CD14-positive monocyte (primary cell): ENCODE measurements at regions not wholly inside any gene's neighbourhood (a gene's known extent, or its start where the extent isn't known, plus 50 kb on each side); places are given as distances from the start of the nearest gene placed in this dataset.

ENCODE experiments used
- DNase-seq, 3 donors: peaks; one replicate each; pipeline ENCODE4 v3.0.0-alpha.2; 2011 to 2022
- H2AFZ ChIP-seq: 2 replicates; pipeline ENCODE4 v1.6.0; 2012; ENCODE audit warnings: mild to moderate bottlenecking, low read depth, low read length, inconsistent platforms; ENCODE audit not compliant: insufficient read depth, poor library complexity, severe bottlenecking
- H3K27ac ChIP-seq, 2 donors: 1 replicate in 1 of 2; 2 replicates in 1 of 2; pipeline ENCODE4 v1.5.1; 2012 to 2013; ENCODE audit warnings: low read length in 2 of 2, control low read depth in 1 of 2, inconsistent platforms in 1 of 2, low read depth in 1 of 2, mild to moderate bottlenecking in 1 of 2
- H3K27me3 ChIP-seq, 2 donors: one replicate each; pipeline versions ENCODE4 v1.6.0 to v1.6.1; 2011 to 2013; ENCODE audit warnings: low read length in 2 of 2; ENCODE audit not compliant: control insufficient read depth in 2 of 2, insufficient read depth in 2 of 2
- H3K36me3 ChIP-seq, 2 donors: replicated peaks in 1 of 2; 1 replicate in 1 of 2; 2 replicates in 1 of 2; pipeline versions ENCODE4 v1.5.1 to v1.6.1; 2012 to 2013; ENCODE audit warnings: low read length in 2 of 2, control low read depth in 1 of 2, inconsistent platforms in 1 of 2, mild to moderate bottlenecking in 1 of 2; ENCODE audit not compliant: insufficient read depth in 2 of 2, control insufficient read depth in 1 of 2
- H3K4me1 ChIP-seq, 2 donors: 1 replicate in 1 of 2; 2 replicates in 1 of 2; pipeline versions ENCODE4 v1.5.1 to v1.6.1; 2012 to 2013; ENCODE audit warnings: low read length in 2 of 2, control low read depth in 1 of 2, inconsistent platforms in 1 of 2, mild to moderate bottlenecking in 1 of 2, moderate library complexity in 1 of 2; ENCODE audit not compliant: insufficient read depth in 2 of 2, control insufficient read depth in 1 of 2
- H3K4me2 ChIP-seq: replicated peaks from 2 replicates; pipeline ENCODE3; 2012; ENCODE audit warnings: low read length, moderate library complexity, mild to moderate bottlenecking; ENCODE audit not compliant: poor library complexity, severe bottlenecking; ENCODE audit errors: extremely low read depth
- H3K4me3 ChIP-seq, 3 experiments: fragments of 200-600 bp in 1 of 3; sonication (generic) in 1 of 3; replicated peaks in 1 of 3; 1 replicate in 2 of 3; 2 replicates in 1 of 3; pipeline ENCODE4 v1.5.1; 2011 to 2013; ENCODE audit warnings: low read length in 3 of 3, mild to moderate bottlenecking in 3 of 3, control low read depth in 2 of 3, low read depth in 2 of 3, inconsistent platforms in 1 of 3, moderate library complexity in 1 of 3
- H3K79me2 ChIP-seq: 2 replicates; pipeline ENCODE4 v1.6.0; 2012; ENCODE audit warnings: mild to moderate bottlenecking, control low read depth, inconsistent platforms, low read length, moderate library complexity; ENCODE audit not compliant: insufficient read depth
- H3K9ac ChIP-seq: 2 replicates; pipeline ENCODE4 v1.6.0; 2017; ENCODE audit warnings: low read length, mild to moderate bottlenecking; ENCODE audit not compliant: insufficient read depth, poor library complexity, severe bottlenecking
- H3K9me3 ChIP-seq, 2 donors: replicated peaks in 1 of 2; 1 replicate in 1 of 2; 2 replicates in 1 of 2; pipeline versions ENCODE4 v1.5.1 to v1.6.1; 2012 to 2013; ENCODE audit warnings: low read length in 2 of 2, control low read depth in 1 of 2; ENCODE audit not compliant: control insufficient read depth in 1 of 2, insufficient read depth in 1 of 2
- H4K20me1 ChIP-seq: 2 replicates; pipeline ENCODE4 v1.6.0; 2012; ENCODE audit warnings: mild to moderate bottlenecking, low read length, control low read depth, moderate library complexity; ENCODE audit not compliant: insufficient read depth
- H3K27ac Mint-ChIP-seq, 7 donors: one replicate each; pipeline ENCODE4 v1.8.0; 2020; ENCODE audit warnings: mild to moderate bottlenecking in 7 of 7, mixed read lengths in 7 of 7, moderate library complexity in 6 of 7, inconsistent platforms in 2 of 7
- H3K27me3 Mint-ChIP-seq, 3 donors: one replicate each; pipeline ENCODE4 v1.8.0; 2021 to 2022; ENCODE audit warnings: low read depth in 3 of 3, mild to moderate bottlenecking in 3 of 3, mixed read lengths in 3 of 3, moderate library complexity in 3 of 3, inconsistent platforms in 1 of 3
- H3K36me3 Mint-ChIP-seq, 2 donors: one replicate each; pipeline ENCODE4 v1.8.0; 2020; ENCODE audit warnings: mixed read lengths in 2 of 2, inconsistent platforms in 1 of 2, mild to moderate bottlenecking in 1 of 2
- H3K4me1 Mint-ChIP-seq: one replicate; pipeline ENCODE4 v1.8.0; 2020; ENCODE audit warnings: mild to moderate bottlenecking, mixed read lengths
- H3K4me3 Mint-ChIP-seq, 2 donors: one replicate each; pipeline ENCODE4 v1.8.0; 2020; ENCODE audit warnings: mild to moderate bottlenecking in 2 of 2, mixed read lengths in 2 of 2, moderate library complexity in 1 of 2
- H3K9me3 Mint-ChIP-seq, 7 donors: one replicate each; pipeline ENCODE4 v1.8.0; 2020 to 2022; ENCODE audit warnings: mixed read lengths in 7 of 7, mild to moderate bottlenecking in 6 of 7, moderate library complexity in 6 of 7, inconsistent platforms in 2 of 7
- WGBS: methylation state at CpG from one replicate; pipeline ENCODE4 v1.1.5; 2013; ENCODE audit warnings: missing lambda C conversion rate; ENCODE audit not compliant: insufficient coverage; 5-methylcytosine and 5-hydroxymethylcytosine counted together
- intact Hi-C, 2 donors: fragments of 100-400 bp; cut with micrococcal nuclease; formaldehyde crosslinking; loops; one replicate each; pipeline versions ENCODE4 v1.15.0 to v1.15.1; 2023
- TF ChIP-seq, protein P1 (sequence below): fragments of 200-600 bp; IDR thresholded peaks from one replicate; pipeline ENCODE4 v1.8.0; 2022; ENCODE audit warnings: antibody characterized with exemption, mild to moderate bottlenecking

GRCh38 chr12:107873223-107873622 is 98.7 kb downstream of the ASCL4 start:
- intact Hi-C loops, result no loop called here
- Histone ChIP-seq H3K79me2 (no peaks in the 10 kb centered on the region), H3K4me2 (no peak overlapping the region), H3K4me1 (no peaks in the 10 kb centered on the region), H3K27ac (no peak overlapping the region), H3K4me3 (no peak overlapping the region), H3K9ac (no peak overlapping the region), H3K27me3 (peaks cover 0 to 10% of the 10 kb centered on the region in 2 donors), H3K9me3 (no peaks in the 10 kb centered on the region), H4K20me1 (no peaks in the 10 kb centered on the region), H2AFZ (no peak overlapping the region), H3K36me3 (no peaks in the 10 kb centered on the region)
- Mint-ChIP-seq H3K27me3 (peaks cover 0 to 32% (median 4%) of the 10 kb centered on the region in 3 donors), H3K9me3 (no peaks in the 10 kb centered on the region), H3K4me1 (peaks cover 6% of the 10 kb centered on the region), H3K36me3 (no peaks in the 10 kb centered on the region), H3K4me3 (no peak overlapping the region), H3K27ac (no peak overlapping the region)
- DNase-seq, result no peak
- 72% methylated on average over 8 of the region's 14 CpGs for WGBS
- TF ChIP-seq, protein P1, sequence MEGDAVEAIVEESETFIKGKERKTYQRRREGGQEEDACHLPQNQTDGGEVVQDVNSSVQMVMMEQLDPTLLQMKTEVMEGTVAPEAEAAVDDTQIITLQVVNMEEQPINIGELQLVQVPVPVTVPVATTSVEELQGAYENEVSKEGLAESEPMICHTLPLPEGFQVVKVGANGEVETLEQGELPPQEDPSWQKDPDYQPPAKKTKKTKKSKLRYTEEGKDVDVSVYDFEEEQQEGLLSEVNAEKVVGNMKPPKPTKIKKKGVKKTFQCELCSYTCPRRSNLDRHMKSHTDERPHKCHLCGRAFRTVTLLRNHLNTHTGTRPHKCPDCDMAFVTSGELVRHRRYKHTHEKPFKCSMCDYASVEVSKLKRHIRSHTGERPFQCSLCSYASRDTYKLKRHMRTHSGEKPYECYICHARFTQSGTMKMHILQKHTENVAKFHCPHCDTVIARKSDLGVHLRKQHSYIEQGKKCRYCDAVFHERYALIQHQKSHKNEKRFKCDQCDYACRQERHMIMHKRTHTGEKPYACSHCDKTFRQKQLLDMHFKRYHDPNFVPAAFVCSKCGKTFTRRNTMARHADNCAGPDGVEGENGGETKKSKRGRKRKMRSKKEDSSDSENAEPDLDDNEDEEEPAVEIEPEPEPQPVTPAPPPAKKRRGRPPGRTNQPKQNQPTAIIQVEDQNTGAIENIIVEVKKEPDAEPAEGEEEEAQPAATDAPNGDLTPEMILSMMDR, result no peak

DNA sequence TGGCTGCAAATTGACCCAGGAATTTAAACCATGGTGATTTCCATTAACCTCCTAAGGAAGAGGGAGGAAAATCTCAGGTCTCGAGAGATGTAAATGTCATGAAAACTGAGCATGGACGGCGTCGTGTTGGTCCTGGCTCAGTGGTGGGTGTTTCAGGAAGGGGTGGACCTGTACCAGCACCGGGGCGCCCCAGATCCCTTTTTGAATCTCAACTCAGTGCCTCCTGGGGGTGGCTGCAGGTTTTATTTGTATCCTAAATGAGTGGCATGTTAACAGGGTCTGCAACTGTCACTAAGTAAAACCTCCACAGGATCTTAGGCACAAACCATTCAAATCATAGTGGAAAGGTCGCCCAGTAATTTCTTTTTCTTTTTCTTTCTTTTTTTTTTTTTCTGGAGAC is 101.3 kb downstream of the ASCL4 start:
- Histone ChIP-seq H4K20me1 (no peaks in the 10 kb centered on the region), H3K79me2 (no peaks in the 10 kb centered on the region), H2AFZ (no peak overlapping the region), H3K9ac (no peak overlapping the region), H3K4me2 (no peak overlapping the region), H3K27me3 (peaks cover 0 to 7% of the 10 kb centered on the region in 2 donors), H3K27ac (no peak overlapping the region), H3K9me3 (no peaks in the 10 kb centered on the region), H3K36me3 (no peaks in the 10 kb centered on the region), H3K4me3 (no peak overlapping the region), H3K4me1 (no peaks in the 10 kb centered on the region)
- no peaks in the 10 kb centered on the region for H3K9me3 Mint-ChIP-seq
- H3K36me3 Mint-ChIP-seq, result no peaks in the 10 kb centered on the region
- H3K4me1 Mint-ChIP-seq, result peaks cover 5% of the 10 kb centered on the region
- DNase-seq, result no peak
- no peak overlapping the region for H3K4me3 Mint-ChIP-seq
- peaks cover 0 to 32% (median 3%) of the 10 kb centered on the region in 3 donors for H3K27me3 Mint-ChIP-seq
- 65% methylated on average over 4 of the region's 7 CpGs for WGBS
- intact Hi-C loops, result loop anchor here in 1 of 2 donors (5.0 kb wide), 1 partner anchor 113 kb away; the partner anchor contains the start of gene PRDM4
- TF ChIP-seq, protein P1, result no peak
- no peak overlapping the region for H3K27ac Mint-ChIP-seq
